ENCODE measurements at regions not wholly inside any gene's neighbourhood (a gene's known extent, or its start where the extent isn't known, plus 50 kb on each side); places are given as distances from the start of the nearest gene placed in this dataset.
A peak's percentile ranks its signal among the peaks of the same experiment; 100 is the strongest.
"Not testable (repeated sequence)": the region's sequence is repeated elsewhere in the genome, so short reads cannot be mapped to it uniquely, and the experiment has no call there.

DNA sequence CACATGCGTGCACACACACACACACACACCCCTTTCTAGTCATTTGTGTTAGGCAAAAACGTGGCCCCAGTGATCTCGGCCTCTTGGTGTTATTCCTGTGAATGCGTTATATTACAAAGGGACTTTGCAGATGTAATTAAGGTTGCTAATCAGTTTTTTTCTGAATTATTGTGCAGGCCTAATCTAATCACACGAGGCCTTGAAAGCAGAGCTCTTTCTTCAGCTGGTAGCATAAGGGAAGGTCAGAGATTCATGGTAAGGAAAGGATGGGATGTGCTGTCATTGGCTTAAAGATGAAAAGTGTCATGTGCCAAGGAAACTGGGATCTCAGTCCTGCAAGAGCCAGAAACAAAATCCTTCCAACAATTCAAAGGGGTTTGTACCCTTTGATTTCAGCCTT lies 113.4 kb upstream of the ELAC2 start:
- DNase-seq = no peak

GRCh38 chr17:13129356-13129755 lies 111.5 kb upstream of the ELAC2 start:
- DNase-seq = no peak

- no peak for DNase-seq
Measured at GRCh38 chr17:13128676-13129075, 110.8 kb upstream of the ELAC2 start.

DNA sequence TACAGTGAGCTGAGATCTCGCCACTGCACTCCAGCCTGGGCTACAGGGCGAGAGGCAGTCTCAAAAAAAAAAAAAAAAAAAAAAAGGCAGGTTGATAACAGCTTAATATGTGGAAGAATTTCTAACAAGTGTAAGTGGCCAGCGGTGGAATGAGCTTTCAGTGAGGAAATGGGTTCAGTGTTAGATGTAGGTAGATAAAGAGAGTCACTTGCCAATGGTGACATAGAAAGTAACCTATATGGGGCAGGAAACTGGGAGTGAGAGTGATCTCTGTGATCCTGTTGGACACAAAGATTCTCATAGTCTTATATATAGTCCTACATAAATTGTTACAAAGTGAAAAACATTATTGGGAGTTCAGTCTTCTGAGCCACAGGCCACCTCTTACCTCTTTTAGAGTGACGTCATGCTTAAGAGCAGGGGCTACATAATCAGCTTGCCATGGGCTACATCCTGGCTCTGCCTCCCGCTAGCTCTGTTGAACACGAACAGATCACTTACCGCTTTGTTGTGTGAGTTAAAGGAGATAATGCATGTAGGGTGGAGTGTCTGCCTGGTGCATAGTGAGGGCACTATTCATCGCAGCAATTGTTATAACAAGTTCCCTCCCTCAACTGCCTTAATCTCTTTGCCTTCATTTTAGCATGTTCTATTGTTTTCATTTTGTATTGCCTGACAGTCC lies 110.2 kb upstream of the ELAC2 start:
- DNase-seq = no peak

DNA sequence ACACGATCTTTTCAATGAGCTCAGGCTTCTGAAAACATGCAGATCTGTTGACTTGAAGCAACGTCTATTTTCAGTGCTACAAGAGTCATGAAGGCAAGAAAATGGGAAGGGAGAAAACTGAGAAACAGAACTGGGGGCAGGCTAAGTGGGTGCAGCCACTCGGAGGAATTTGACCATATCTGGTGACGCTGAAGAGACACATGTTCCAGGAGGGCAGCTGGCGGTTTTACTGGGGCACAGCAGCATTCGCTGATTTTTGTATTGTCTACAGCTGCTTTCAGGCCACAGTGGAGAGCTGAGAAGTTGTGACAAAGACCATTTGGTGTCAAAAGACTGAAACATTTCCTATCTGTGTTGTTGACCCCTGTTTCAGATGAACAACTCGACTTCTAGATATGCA lies 103.0 kb upstream of the ELAC2 start:
- no peak for DNase-seq

GRCh38 chr17:13118311-13118710 lies 100.5 kb upstream of the ELAC2 start:
- no peak for DNase-seq

DNA sequence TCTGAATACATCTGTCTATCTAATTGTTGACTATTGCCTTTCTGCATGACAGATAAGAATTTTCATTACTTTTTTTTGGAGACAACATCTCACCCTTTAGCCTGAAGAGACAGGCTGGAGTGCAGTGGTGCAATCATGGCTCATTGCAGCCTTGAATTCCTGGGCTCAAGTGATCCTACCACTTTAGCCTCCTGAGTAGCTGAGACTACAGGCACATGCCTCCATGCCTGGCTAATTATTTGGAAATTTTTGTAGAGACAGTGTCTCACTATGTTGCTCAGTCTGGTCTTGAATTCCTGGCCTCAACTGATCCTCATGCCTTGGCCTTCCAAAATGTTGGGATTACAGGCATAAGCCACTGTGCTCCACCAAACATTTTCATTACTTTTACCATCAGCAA lies 99.8 kb upstream of the ELAC2 start:
- DNase-seq = no peak

- DNase-seq = peak; percentile 50
Measured at GRCh38 chr17:13114601-13115031, 96.8 kb upstream of the ELAC2 start.

DNA sequence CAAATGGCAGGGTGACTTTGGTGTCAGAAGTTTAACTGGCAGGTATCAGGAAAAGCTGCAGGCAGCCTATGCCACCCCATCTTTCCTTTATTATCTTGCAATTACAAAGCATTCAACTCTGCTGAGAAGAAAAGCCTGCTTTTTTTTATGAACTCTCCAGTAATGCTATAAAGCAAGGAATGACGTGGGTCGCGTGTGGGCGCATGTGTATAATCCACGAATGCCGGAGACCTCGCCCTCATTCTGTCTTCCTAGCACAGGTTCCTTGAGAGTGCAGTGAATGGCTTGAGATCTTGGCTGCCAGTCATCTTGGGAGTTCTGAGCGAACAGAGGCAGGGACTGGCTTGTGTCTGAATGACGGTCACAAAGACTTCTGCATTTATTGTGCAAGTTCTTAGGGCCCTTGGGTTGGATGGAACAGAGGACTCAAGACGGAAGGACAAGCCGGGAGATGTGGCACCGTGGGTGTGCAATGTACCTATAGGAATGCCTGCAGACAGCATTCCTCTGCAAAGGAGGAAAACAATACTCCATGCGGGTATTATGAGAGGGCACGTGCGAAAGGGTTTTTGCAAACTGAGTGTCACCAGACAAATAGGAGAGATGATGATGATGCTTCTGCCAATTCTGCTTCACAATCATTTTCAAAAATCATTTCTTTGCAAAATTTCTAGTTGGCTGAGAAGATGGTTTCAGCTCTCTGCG lies 96.1 kb upstream of the ELAC2 start:
- DNase-seq = no peak

GRCh38 chr17:13107676-13108235 lies 89.9 kb upstream of the ELAC2 start:
- DNase-seq = no peak

DNA sequence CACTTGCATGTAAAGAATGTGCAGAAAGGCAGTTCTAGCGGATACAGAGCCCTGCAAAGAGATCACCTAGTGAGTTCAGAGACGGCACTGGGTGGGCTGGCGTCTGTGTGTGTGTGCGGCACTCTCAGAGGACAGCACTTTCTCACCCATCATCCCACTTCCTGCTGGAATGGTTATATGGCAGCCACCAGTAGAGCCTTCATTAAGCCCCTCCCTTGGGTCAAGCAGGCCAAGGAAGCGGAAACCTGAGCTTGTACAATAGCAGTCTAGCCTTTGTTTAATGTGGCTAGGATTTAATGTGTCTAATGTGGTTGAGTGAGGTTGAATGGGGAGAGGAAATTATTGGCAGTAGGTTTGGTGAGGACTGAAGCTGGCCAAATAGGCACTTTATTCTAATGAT lies 88.3 kb upstream of the ELAC2 start:
- DNase-seq = no peak

DNA sequence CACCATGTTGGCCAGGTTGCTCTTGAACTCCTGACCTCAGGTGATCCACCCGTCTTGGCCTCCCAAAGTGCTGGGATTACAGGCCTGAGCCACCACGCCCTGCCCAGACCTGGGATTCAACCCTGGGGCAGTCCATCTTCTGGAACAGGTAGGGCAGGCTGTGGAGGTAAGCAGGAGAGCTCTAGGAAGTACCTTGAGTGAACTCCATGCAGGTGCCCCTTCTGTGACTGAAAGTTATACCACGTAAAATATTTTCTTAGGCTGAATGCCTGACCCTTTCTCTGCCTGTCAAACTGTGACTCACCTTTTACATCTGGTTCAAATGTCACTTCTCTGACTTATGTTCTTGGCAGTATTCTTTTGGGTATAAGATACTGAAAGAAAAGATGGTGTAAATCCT lies 86.7 kb upstream of the ELAC2 start:
- no peak for DNase-seq

GRCh38 chr17:13102477-13102876 lies 84.7 kb upstream of the ELAC2 start:
- DNase-seq = no peak

DNA sequence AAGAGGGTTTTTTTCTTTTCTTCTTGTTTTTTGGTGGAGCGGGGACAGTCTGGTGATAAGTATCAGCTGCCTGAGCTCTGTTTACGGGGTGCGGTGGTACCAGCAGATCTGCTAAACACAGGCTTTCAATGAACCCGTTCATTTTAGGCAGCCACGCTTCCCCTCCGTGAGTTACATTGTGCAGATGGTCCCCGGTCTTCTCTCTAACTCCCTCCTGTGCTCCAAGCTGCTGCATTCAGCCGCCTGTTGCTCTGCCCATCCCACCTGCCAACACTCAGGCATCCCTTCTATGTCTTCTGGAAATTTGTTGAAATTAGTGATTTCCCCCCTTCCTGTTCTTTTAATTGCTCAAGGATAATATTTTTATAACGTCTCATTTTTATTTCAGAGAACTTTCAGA lies 82.1 kb upstream of the ELAC2 start:
- DNase-seq = no peak

- DNase-seq = no peak
Measured at GRCh38 chr17:13099089-13099735, 81.4 kb upstream of the ELAC2 start.

- no peak for DNase-seq
Measured at GRCh38 chr17:13096291-13096690, 78.5 kb upstream of the ELAC2 start.

DNA sequence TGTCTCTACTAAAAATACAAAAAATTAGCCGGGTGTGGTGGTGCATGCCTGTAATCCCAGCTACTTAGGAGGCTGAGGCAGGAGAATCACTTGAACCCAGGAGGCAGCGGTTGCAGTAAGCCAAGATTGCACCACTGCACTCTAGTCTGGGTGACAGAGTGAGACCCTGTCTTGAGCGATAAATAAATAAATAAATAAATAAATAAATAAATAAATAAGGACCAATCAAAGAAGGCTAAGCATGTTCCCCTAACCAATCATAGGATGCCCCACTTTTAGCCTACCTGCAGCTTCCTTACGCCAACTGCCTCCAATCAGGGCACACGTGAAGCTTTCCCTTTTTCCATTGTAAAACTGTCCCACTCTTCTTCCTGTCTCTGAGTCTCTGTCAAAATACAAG lies 74.2 kb upstream of the ELAC2 start:
- not testable (repeated sequence) for DNase-seq

DNA sequence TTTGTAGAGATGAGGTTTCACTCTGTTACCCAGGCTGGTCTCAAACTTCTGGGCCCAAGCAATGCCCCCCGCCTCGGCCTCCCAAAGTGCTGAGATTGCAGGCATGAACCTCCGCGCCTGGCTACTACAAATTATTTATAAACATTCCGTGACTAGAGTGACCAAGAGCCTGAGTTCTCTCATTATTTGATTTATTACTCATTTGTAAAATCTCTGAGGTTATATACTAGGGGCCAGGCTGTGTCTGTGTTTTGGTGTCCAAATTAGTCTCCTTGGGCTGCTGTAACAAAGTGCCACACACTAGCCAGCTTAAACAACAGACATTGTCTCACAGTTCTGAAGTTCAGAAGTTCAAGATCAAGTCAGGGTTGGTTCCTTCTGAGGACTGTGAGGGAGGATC lies 70.8 kb upstream of the ELAC2 start:
- DNase-seq = no peak

DNA sequence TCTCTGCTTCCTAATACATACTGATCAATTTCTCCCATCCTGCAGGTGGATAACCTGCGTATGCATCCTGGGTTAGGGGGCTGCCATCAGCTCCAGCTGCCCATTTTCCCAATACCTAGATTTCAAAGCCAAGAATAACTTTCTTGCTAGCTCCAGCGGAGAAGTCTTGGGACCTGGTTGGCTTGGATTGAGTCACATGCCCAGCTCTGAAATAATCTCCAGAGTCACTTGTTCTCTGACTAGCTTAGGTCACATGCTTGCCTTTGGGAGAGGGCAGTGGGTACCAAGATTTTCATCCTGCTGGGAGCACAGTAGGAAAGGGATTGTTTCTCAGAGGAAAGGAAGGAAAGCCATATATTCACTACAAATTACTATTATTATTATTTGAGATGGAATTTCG lies 70.0 kb upstream of the ELAC2 start:
- no peak for DNase-seq

DNA sequence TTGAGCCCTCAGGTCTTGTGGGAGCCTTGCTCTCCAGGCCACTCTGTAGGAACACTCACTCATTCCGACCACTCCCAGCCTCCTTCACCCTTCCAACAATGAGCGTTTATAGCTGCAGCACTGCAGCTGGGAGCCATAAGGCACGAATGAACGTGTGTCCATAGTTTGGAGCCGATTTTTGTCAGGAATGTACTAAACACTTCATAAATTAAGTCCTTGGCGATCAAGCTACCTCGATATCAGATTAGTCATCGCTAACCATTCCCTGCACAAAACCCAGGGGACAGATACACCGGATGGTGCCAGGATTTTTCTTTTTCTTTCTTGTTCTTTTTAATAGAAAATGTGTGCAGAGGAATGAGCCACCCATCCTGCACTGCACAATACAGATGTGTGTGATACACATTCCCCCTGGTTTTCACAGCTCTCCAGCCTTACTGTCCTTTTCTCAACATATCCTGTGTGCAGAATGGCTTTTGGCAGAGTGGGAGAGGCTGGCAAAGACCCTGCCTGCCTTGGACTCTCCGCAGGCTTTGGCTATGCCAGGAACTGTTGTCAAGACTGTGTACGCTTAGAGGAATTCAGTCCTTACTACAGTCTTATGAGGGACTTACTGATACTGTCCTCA lies 68.4 kb upstream of the ELAC2 start:
- DNase-seq = no peak

GRCh38 chr17:13085578-13085977 lies 67.8 kb upstream of the ELAC2 start:
- DNase-seq = no peak

DNA sequence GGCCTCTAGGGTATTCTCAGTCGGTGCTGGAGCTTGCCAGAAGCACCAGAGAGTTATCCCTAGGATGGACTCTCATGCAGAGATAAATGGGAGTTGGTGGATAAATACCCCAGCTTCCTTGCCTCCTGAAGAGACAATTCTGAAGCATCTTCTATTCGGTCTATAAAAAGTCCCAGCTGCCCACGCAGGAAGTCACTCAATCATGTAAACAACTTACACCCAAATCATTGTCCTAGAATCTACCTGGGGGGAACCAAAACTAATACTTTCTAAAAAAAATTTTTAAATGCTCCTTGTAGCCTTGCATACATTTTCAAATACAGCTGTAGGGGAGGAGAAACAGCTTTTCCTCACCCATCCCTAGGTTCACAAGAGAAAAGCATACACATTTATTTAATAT lies 66.6 kb upstream of the ELAC2 start:
- no peak for DNase-seq

DNA sequence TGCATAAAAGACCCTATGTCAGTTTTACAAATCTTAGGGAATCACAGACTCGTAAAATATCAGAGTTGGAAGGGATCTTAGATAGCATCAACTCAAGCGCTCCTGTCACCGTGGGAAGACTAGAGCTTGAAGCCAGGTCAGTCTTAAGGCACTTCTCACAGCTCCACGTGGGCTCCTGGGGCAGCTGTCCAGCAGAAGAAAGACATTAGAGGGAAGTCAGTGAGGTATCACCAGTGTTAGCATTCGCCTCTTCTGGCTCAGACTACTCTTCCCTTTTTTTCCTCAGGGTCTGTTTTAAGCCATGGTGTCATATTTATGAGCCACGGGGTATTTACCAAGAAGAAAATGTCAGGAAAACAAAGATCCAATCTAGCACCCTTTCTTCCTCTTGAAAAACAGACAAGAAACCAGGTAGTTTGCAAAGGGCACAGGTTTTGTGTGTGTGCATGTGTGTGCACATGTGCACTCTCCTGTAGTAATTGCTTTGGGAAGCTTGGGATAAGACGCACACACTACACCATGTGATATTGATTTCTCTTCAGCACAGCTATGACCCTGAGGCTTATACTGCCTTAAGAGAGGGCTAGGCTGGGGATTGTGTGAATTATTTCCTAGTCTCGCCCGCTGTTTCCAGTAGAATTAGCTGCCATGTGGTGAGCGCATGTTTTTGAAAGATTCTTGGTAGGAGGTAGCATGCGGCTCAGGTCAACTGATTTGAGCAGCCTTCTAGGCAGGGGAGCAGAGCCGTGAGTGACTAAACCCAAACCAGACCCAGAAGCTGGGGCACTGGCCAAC lies 61.0 kb upstream of the ELAC2 start:
- no peak for DNase-seq

Measured in HCEC 1CT (cell line).